SK-N-SH treated with all-trans-retinoic acid at 6 μM for 48 hours (cell line): ENCODE measurements at regions not wholly inside any gene's neighbourhood (a gene's known extent, or its start where the extent isn't known, plus 50 kb on each side); places are given as distances from the start of the nearest gene placed in this dataset.

ENCODE experiments used
- ATAC-seq: fragments of 200-7000 bp; cut with Tn5 transposase; 3 replicates; pipeline ENCODE4 v1.9.1; 2020; ENCODE audit warnings: mild to moderate bottlenecking, moderate library complexity
- ARNTL ChIP-seq: fragments of 450-650 bp; formaldehyde crosslinking; IDR thresholded peaks from 2 replicates; pipeline ENCODE4 v1.5.0; 2020; ENCODE audit warnings: low read depth, mild to moderate bottlenecking, moderate library complexity, borderline replicate concordance
- BACH2 ChIP-seq: fragments of 250-450 bp; sonication (Bioruptor Pico); IDR thresholded peaks from 2 replicates; pipeline ENCODE4 v1.9.0; 2021; ENCODE audit warnings: mild to moderate bottlenecking, borderline replicate concordance
- CSDC2 ChIP-seq: fragments of 250-450 bp; sonication (Bioruptor Pico); IDR thresholded peaks from 2 replicates; pipeline ENCODE4 v1.5.0; 2020; ENCODE audit warnings: mild to moderate bottlenecking, moderate library complexity
- ESRRG ChIP-seq: fragments of 250-450 bp; sonication (Bioruptor Pico); IDR thresholded peaks from 2 replicates; pipeline ENCODE4 v1.6.1; 2021; ENCODE audit warnings: mild to moderate bottlenecking
- GLIS3 ChIP-seq: fragments of 250-450 bp; sonication (Bioruptor Pico); IDR thresholded peaks from 2 replicates; pipeline ENCODE4 v1.5.0; 2020; ENCODE audit warnings: mild to moderate bottlenecking, moderate library complexity
- ISL1 ChIP-seq: fragments of 250-450 bp; sonication (Bioruptor Pico); IDR thresholded peaks from 2 replicates; pipeline ENCODE4 v2.1.2; 2022; ENCODE audit warnings: mild to moderate bottlenecking, moderate library complexity
- OSR1 ChIP-seq: fragments of 250-450 bp; sonication (Bioruptor Pico); IDR thresholded peaks from 2 replicates; pipeline ENCODE4 v1.8.0; 2022; ENCODE audit warnings: moderate library complexity, mild to moderate bottlenecking, inconsistent platforms
- PPARA ChIP-seq: fragments of 250-450 bp; sonication (Bioruptor Pico); IDR thresholded peaks from 2 replicates; pipeline ENCODE4 v1.5.0; 2020; ENCODE audit warnings: mild to moderate bottlenecking, borderline replicate concordance
- RARB ChIP-seq: fragments of 250-450 bp; sonication (Bioruptor Pico); IDR thresholded peaks from 2 replicates; pipeline ENCODE4 v1.8.0; 2021; ENCODE audit warnings: mild to moderate bottlenecking, moderate library complexity
- SNAI2 ChIP-seq: fragments of 250-450 bp; sonication (Bioruptor Pico); IDR thresholded peaks from 2 replicates; pipeline ENCODE4 v1.5.0; 2020; ENCODE audit warnings: mild to moderate bottlenecking, moderate library complexity
- TCF4 ChIP-seq: fragments of 250-450 bp; sonication (Bioruptor Pico); IDR thresholded peaks from 2 replicates; pipeline ENCODE4 v1.8.0; 2021; ENCODE audit warnings: mild to moderate bottlenecking, moderate library complexity, borderline replicate concordance
- TOX ChIP-seq: fragments of 250-450 bp; sonication (Bioruptor Pico); IDR thresholded peaks from 2 replicates; pipeline ENCODE4 v1.8.0; 2021; ENCODE audit warnings: mild to moderate bottlenecking, moderate library complexity, borderline replicate concordance
- ZC3H10 ChIP-seq: fragments of 250-450 bp; sonication (Bioruptor Pico); IDR thresholded peaks from 2 replicates; pipeline ENCODE4 v1.5.1; 2021; ENCODE audit warnings: mild to moderate bottlenecking, moderate library complexity
- ZFP3 ChIP-seq: fragments of 250-450 bp; sonication (Bioruptor Pico); IDR thresholded peaks from 2 replicates; pipeline ENCODE4 v1.5.0; 2020; ENCODE audit warnings: mild to moderate bottlenecking, moderate library complexity
- ZFP30 ChIP-seq: fragments of 450-650 bp; formaldehyde crosslinking; IDR thresholded peaks from 2 replicates; pipeline ENCODE4 v1.5.0; 2022; ENCODE audit warnings: mild to moderate bottlenecking, moderate library complexity
- ZNF565 ChIP-seq: fragments of 450-650 bp; formaldehyde crosslinking; conservative IDR thresholded peaks from 2 replicates; pipeline ENCODE4 v1.5.0; 2020; ENCODE audit warnings: low read depth, mild to moderate bottlenecking, moderate library complexity
- ZNF70 ChIP-seq: fragments of 450-650 bp; formaldehyde crosslinking; IDR thresholded peaks from 2 replicates; pipeline ENCODE4 v1.5.0; 2020; ENCODE audit warnings: mild to moderate bottlenecking, moderate library complexity
- ZNF8 ChIP-seq: fragments of 450-650 bp; formaldehyde crosslinking; IDR thresholded peaks from 2 replicates; pipeline ENCODE4 v1.5.0; 2020; ENCODE audit warnings: mild to moderate bottlenecking, moderate library complexity
- TF ChIP-seq, protein P1 (sequence below): fragments of 250-450 bp; sonication (Bioruptor Pico); IDR thresholded peaks from 2 replicates; pipeline ENCODE4 v1.5.1; 2020; ENCODE audit warnings: low read depth, mild to moderate bottlenecking, moderate library complexity
- TF ChIP-seq, protein P2 (sequence below): fragments of 250-450 bp; sonication (Bioruptor Pico); IDR thresholded peaks from 2 replicates; pipeline ENCODE4 v1.8.0; 2020; ENCODE audit warnings: mild to moderate bottlenecking, moderate library complexity, borderline replicate concordance
- TF ChIP-seq, protein P3 (sequence below): fragments of 250-450 bp; sonication (Bioruptor Pico); IDR thresholded peaks from 2 replicates; pipeline ENCODE4 v1.5.1; 2021; ENCODE audit warnings: mild to moderate bottlenecking, moderate library complexity
- TF ChIP-seq, protein P4 (sequence below): fragments of 250-450 bp; sonication (Bioruptor Pico); IDR thresholded peaks from 2 replicates; pipeline ENCODE4 v1.8.0; 2021; ENCODE audit warnings: low read depth, mild to moderate bottlenecking, moderate library complexity, borderline replicate concordance

DNA sequence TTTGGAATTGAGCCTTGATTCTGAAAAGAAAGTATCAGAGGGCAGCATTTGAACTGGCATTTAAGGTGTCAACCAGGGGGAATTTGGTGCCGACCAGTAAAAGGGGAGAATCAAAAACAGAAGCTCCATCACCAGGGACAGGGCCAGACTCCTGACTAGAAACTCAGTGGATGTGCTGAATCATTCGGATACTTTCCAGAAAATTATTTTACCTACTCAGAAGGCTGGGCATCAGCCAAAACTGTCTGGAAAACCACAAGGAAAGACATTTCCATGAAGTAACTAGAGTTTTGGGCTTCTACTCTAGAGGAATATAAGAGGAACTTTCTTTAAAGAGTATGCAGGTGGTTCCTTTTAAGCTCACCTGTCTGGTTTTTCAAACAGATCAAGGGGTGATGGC is 756.6 kb downstream of the RNF144A start:
- TF ChIP-seq ZNF8 (CRISPR knock-in tag) (no peak), SNAI2 (CRISPR knock-in tag) (no peak), RARB (CRISPR knock-in tag) (no peak), ESRRG (CRISPR knock-in tag) (no peak), TCF4 (CRISPR knock-in tag) (no peak)
- TF ChIP-seq, all 23 proteins: peak for 0

DNA sequence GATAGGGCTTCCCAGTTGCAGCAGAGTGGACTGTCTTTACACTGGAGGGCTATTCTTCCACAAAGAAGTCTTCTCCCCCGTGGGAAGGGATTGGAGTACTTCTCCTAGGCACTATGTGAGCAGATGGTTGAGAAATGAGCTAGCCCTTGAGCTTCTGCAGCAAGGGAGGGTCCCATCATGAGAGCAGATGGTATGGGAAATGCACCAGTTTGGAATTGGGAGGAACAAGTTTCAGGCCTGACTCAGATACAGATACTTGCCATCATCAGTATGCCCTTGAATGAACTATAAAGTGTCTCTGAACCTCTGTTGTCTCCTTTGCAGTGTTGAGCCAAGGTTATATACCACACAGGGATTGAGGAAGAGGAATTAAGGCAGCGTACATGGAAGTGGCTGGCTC is 757.4 kb downstream of the RNF144A start:
- TF ChIP-seq SNAI2 (CRISPR knock-in tag): no peak
- no peak for TF ChIP-seq RARB (CRISPR knock-in tag)
- TF ChIP-seq, protein P1, sequence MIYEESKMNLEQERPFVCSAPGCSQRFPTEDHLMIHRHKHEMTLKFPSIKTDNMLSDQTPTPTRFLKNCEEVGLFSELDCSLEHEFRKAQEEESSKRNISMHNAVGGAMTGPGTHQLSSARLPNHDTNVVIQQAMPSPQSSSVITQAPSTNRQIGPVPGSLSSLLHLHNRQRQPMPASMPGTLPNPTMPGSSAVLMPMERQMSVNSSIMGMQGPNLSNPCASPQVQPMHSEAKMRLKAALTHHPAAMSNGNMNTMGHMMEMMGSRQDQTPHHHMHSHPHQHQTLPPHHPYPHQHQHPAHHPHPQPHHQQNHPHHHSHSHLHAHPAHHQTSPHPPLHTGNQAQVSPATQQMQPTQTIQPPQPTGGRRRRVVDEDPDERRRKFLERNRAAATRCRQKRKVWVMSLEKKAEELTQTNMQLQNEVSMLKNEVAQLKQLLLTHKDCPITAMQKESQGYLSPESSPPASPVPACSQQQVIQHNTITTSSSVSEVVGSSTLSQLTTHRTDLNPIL (CRISPR knock-in tag): no peak
- TF ChIP-seq ZNF565 (CRISPR knock-in tag): no peak
- TF ChIP-seq ZNF8 (CRISPR knock-in tag): no peak
- no peak for TF ChIP-seq ZNF70
- TF ChIP-seq ESRRG (CRISPR knock-in tag): no peak
- no peak for TF ChIP-seq ISL1 (CRISPR knock-in tag)
- TF ChIP-seq CSDC2 (CRISPR knock-in tag): no peak
- TF ChIP-seq, protein P2, sequence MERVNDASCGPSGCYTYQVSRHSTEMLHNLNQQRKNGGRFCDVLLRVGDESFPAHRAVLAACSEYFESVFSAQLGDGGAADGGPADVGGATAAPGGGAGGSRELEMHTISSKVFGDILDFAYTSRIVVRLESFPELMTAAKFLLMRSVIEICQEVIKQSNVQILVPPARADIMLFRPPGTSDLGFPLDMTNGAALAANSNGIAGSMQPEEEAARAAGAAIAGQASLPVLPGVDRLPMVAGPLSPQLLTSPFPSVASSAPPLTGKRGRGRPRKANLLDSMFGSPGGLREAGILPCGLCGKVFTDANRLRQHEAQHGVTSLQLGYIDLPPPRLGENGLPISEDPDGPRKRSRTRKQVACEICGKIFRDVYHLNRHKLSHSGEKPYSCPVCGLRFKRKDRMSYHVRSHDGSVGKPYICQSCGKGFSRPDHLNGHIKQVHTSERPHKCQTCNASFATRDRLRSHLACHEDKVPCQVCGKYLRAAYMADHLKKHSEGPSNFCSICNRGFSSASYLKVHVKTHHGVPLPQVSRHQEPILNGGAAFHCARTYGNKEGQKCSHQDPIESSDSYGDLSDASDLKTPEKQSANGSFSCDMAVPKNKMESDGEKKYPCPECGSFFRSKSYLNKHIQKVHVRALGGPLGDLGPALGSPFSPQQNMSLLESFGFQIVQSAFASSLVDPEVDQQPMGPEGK (CRISPR knock-in tag): no peak
- TF ChIP-seq ZC3H10: no peak
- TF ChIP-seq ZFP30 (CRISPR knock-in tag): no peak
- no peak for TF ChIP-seq ZFP3
- no peak for TF ChIP-seq TCF4 (CRISPR knock-in tag)
- no peak for TF ChIP-seq TOX (CRISPR knock-in tag)
- no peak for TF ChIP-seq OSR1 (CRISPR knock-in tag)
- TF ChIP-seq, protein P3, sequence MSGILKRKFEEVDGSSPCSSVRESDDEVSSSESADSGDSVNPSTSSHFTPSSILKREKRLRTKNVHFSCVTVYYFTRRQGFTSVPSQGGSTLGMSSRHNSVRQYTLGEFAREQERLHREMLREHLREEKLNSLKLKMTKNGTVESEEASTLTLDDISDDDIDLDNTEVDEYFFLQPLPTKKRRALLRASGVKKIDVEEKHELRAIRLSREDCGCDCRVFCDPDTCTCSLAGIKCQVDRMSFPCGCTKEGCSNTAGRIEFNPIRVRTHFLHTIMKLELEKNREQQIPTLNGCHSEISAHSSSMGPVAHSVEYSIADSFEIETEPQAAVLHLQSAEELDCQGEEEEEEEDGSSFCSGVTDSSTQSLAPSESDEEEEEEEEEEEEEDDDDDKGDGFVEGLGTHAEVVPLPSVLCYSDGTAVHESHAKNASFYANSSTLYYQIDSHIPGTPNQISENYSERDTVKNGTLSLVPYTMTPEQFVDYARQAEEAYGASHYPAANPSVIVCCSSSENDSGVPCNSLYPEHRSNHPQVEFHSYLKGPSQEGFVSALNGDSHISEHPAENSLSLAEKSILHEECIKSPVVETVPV: no peak
- no peak for TF ChIP-seq BACH2 (CRISPR knock-in tag)
- ATAC-seq: no peak

More for the DNA sequence above, 756.6 kb downstream of the RNF144A start:
- ATAC-seq: no peak; the same call in 2 of the 3 replicates

DNA sequence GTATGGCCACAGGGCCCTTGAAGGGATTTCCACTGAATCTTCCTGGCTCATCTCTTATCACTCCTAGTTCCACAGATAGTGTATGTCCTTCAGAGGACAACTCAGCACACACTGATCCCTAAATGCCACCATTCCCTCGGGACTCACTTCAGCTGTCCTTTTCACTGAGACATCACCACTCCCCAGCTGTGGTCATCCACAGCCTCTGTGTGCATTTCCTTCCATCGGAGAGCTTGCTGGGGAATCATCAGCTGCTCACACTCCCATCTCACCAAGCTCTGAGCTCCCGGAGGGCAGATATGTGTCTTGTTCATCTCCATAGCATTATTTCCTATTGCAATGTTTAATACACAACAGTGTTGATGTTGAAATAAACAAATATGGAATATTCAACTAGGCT is 759.5 kb downstream of the RNF144A start:
- TF ChIP-seq GLIS3 (CRISPR knock-in tag) (no peak), TCF4 (CRISPR knock-in tag) (no peak), PPARA (CRISPR knock-in tag) (no peak), SNAI2 (CRISPR knock-in tag) (no peak), TOX (CRISPR knock-in tag) (no peak), OSR1 (CRISPR knock-in tag) (no peak), ZFP3 (no peak), ISL1 (CRISPR knock-in tag) (no peak), ZC3H10 (no peak), ZNF8 (CRISPR knock-in tag) (no peak), CSDC2 (CRISPR knock-in tag) (no peak), RARB (CRISPR knock-in tag) (no peak), ARNTL (no peak), ESRRG (CRISPR knock-in tag) (no peak), BACH2 (CRISPR knock-in tag) (no peak), ZNF70 (no peak)
- TF ChIP-seq, protein P4, sequence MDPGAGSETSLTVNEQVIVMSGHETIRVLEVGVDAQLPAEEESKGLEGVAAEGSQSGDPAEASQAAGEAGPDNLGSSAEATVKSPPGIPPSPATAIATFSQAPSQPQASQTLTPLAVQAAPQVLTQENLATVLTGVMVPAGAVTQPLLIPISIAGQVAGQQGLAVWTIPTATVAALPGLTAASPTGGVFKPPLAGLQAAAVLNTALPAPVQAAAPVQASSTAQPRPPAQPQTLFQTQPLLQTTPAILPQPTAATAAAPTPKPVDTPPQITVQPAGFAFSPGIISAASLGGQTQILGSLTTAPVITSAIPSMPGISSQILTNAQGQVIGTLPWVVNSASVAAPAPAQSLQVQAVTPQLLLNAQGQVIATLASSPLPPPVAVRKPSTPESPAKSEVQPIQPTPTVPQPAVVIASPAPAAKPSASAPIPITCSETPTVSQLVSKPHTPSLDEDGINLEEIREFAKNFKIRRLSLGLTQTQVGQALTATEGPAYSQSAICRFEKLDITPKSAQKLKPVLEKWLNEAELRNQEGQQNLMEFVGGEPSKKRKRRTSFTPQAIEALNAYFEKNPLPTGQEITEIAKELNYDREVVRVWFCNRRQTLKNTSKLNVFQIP (CRISPR knock-in tag): no peak
- TF ChIP-seq, protein P3: no peak
- TF ChIP-seq, protein P2 (CRISPR knock-in tag): no peak
- TF ChIP-seq, protein P1 (CRISPR knock-in tag): no peak
- ATAC-seq: no peak
